HepG2 (cell line): ENCODE measurements at regions not wholly inside any gene's neighbourhood (a gene's known extent, or its start where the extent isn't known, plus 50 kb on each side); places are given as distances from the start of the nearest gene placed in this dataset.

Source experiments
- AHR ChIP-seq: IDR thresholded peaks from 2 replicates; pipeline ENCODE4 v1.6.1; 2018; ENCODE audit warnings: missing genetic modification reagents, missing compliant biosample characterization
- ATF6 ChIP-seq: sonication (generic); formaldehyde crosslinking; conservative IDR thresholded peaks from 2 replicates; pipeline ENCODE4 v1.4.0; 2020; ENCODE audit warnings: missing genetic modification reagents
- BORCS8-MEF2B ChIP-seq: sonication (generic); formaldehyde crosslinking; IDR thresholded peaks from 2 replicates; pipeline ENCODE4 v1.8.0; 2022; ENCODE audit warnings: mild to moderate bottlenecking, missing genetic modification reagents
- E2F1 ChIP-seq: sonication (generic); formaldehyde crosslinking; IDR thresholded peaks from 2 replicates; pipeline ENCODE4 v1.5.0; 2020; ENCODE audit warnings: missing genetic modification reagents
- HINFP ChIP-seq: sonication (generic); formaldehyde crosslinking; IDR thresholded peaks from 2 replicates; pipeline ENCODE4 v1.4.0; 2020; ENCODE audit warnings: low read depth, mild to moderate bottlenecking, missing genetic modification reagents
- HOXA5 ChIP-seq: sonication (generic); formaldehyde crosslinking; IDR thresholded peaks from 2 replicates; pipeline ENCODE4 v1.4.0; 2020; ENCODE audit warnings: missing genetic modification reagents
- KDM2A ChIP-seq: sonication (generic); formaldehyde crosslinking; IDR thresholded peaks from 2 replicates; pipeline ENCODE4 v1.4.0; 2020; ENCODE audit warnings: low read depth, missing genetic modification reagents, borderline replicate concordance
- NFYC ChIP-seq: IDR thresholded peaks from 2 replicates; pipeline ENCODE4 v1.6.1; 2016; ENCODE audit warnings: missing genetic modification reagents, missing compliant biosample characterization
- POLR2G ChIP-seq: fragments of 200-400 bp; formaldehyde crosslinking; IDR thresholded peaks from 2 replicates; pipeline ENCODE4 v1.6.1; 2018; ENCODE audit warnings: mild to moderate bottlenecking, low read depth, low read length, moderate library complexity
- ZNF251 ChIP-seq: sonication (generic); formaldehyde crosslinking; IDR thresholded peaks from 2 replicates; pipeline ENCODE4 v1.9.0; 2021; ENCODE audit warnings: mild to moderate bottlenecking, missing genetic modification reagents
- ZNF281 ChIP-seq: sonication (generic); formaldehyde crosslinking; IDR thresholded peaks from 2 replicates; pipeline ENCODE4 v1.4.0; 2020; ENCODE audit warnings: missing genetic modification reagents, borderline replicate concordance
- ZNF503 ChIP-seq: sonication (generic); formaldehyde crosslinking; IDR thresholded peaks from 2 replicates; pipeline ENCODE4 v1.4.0; 2020; ENCODE audit warnings: missing genetic modification reagents
- ZNF768 ChIP-seq: sonication (generic); formaldehyde crosslinking; IDR thresholded peaks from 2 replicates; pipeline ENCODE4 v1.4.0; 2020; ENCODE audit warnings: missing genetic modification reagents
- ZNF850 ChIP-seq: sonication (generic); formaldehyde crosslinking; conservative IDR thresholded peaks from 2 replicates; pipeline ENCODE4 v1.9.0; 2021; ENCODE audit warnings: mild to moderate bottlenecking, missing genetic modification reagents

GRCh38 chr7:67302113-67303039 lies 305.7 kb downstream of the TYW1 start (continued):
- TF ChIP-seq ZNF850 (CRISPR knock-in tag) (no peak), E2F1 (CRISPR knock-in tag) (no peak), ZNF768 (CRISPR knock-in tag) (no peak), POLR2G (peak; percentile 85), ZNF281 (no peak), KDM2A (CRISPR knock-in tag) (peak; percentile 86), HOXA5 (peak; percentile 59; the same call in 1 of the 2 replicates), BORCS8-MEF2B (CRISPR knock-in tag) (peak; percentile 42; the same call in 1 of the 2 replicates), ATF6 (no peak), NFYC (peak; percentile 93), ZNF503 (CRISPR knock-in tag) (0 out of 2 replicates have a peak, but pooled peaks have one; percentile 30), ZNF251 (CRISPR knock-in tag) (no peak), HINFP (CRISPR knock-in tag) (no peak), AHR (CRISPR knock-in tag) (0 out of 2 replicates have a peak, but pooled peaks have one; percentile 22)
